ENCODE measurements at regions not wholly inside any gene's neighbourhood (a gene's known extent, or its start where the extent isn't known, plus 50 kb on each side); places are given as distances from the start of the nearest gene placed in this dataset.

GRCh38 chr14:106029959-106030358, 503.6 kb downstream of the TMEM121 start:
- no peak for TF ChIP-seq CTCF (IDR thresholded peaks at IDR 0.05; ENCODE audit: extremely low read depth, insufficient read depth, missing control alignments)
- in situ Hi-C loops (cut with MboI; ENCODE audit: low pct_unique_long_range_greater_than_20kb, low sequenced_read_pairs, unreplicated experiment) = no loop called here
- no peak for DNase-seq (ENCODE audit: low spot score)

- in situ Hi-C loops (cut with MboI; ENCODE audit: low pct_unique_long_range_greater_than_20kb, low sequenced_read_pairs, unreplicated experiment) = no loop called here
- no peak for DNase-seq (ENCODE audit: low spot score)
- TF ChIP-seq CTCF (IDR thresholded peaks at IDR 0.05; ENCODE audit: extremely low read depth, insufficient read depth, missing control alignments) = peak; percentile 15
These were observed 511.0 kb downstream of the TMEM121 start for GRCh38 chr14:106037380-106037779.

- DNase-seq (ENCODE audit: low spot score) = no peak
- TF ChIP-seq CTCF (IDR thresholded peaks at IDR 0.05; ENCODE audit: extremely low read depth, insufficient read depth, missing control alignments) = no peak
- in situ Hi-C loops (cut with MboI; ENCODE audit: low pct_unique_long_range_greater_than_20kb, low sequenced_read_pairs, unreplicated experiment) = no loop called here
These were observed 511.9 kb downstream of the TMEM121 start for GRCh38 chr14:106038263-106038662.

GRCh38 chr14:106039400-106039799, 513.0 kb downstream of the TMEM121 start:
- in situ Hi-C loops (cut with MboI; ENCODE audit: low pct_unique_long_range_greater_than_20kb, low sequenced_read_pairs, unreplicated experiment) = no loop called here
- TF ChIP-seq CTCF (IDR thresholded peaks at IDR 0.05; ENCODE audit: extremely low read depth, insufficient read depth, missing control alignments) = peak; percentile 73
- peak; percentile 10 for DNase-seq (ENCODE audit: low spot score)

GRCh38 chr14:106044515-106044914, 518.1 kb downstream of the TMEM121 start:
- in situ Hi-C loops (cut with MboI; ENCODE audit: low pct_unique_long_range_greater_than_20kb, low sequenced_read_pairs, unreplicated experiment) = no loop called here
- peak; percentile 6 for DNase-seq (ENCODE audit: low spot score)
- TF ChIP-seq CTCF (IDR thresholded peaks at IDR 0.05; ENCODE audit: extremely low read depth, insufficient read depth, missing control alignments) = no peak

GRCh38 chr14:106044949-106045596, 518.7 kb downstream of the TMEM121 start:
- TF ChIP-seq CTCF (IDR thresholded peaks at IDR 0.05; ENCODE audit: extremely low read depth, insufficient read depth, missing control alignments) = peak; percentile 99
- peak; percentile 35 for DNase-seq (ENCODE audit: low spot score)
- in situ Hi-C loops (cut with MboI; ENCODE audit: low pct_unique_long_range_greater_than_20kb, low sequenced_read_pairs, unreplicated experiment) = no loop called here
